ENCODE measurements at regions not wholly inside any gene's neighbourhood (a gene's known extent, or its start where the extent isn't known, plus 50 kb on each side); places are given as distances from the start of the nearest gene placed in this dataset.

DNA sequence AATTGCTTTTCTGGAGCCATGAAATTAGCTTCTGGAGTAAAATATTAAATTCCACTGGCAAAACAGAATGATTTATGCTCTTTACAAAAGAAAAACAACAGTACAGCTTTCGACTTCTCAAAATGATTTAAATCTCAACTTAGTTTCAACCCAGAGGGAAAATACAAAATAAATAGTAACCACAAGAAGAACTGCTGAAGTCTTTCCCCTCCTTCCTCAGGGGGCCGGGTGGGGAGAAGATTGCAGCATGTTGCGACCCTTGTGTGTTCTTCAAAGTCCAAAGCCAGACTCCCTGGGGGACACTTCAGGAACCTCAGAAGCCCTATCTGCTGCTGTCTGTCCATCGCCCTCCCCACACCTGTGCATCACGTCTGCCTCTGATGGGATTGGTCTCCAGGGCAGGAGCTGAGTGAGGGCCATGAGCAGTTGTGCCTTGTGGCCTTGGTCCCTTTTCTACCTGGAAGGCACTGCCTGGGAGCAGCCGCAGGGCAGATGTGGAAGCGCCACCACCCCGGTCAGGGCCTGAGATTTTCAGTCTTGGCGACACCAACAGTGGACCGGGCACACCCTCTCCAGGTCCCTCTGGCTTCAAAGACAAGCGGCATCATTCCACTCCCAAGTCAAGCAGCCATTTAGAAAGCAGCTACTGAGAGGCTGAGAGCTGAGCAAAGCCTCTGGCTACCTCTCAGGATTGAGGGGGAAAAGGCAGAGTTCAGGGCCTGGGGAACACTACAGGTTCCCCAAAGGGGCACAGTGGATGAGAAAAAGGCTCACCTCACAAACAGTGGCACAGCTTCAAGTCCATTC is 210.1 kb upstream of the RAB6C start:
- no peak for DNase-seq

- no peak for DNase-seq
These were observed 207.9 kb upstream of the RAB6C start for GRCh38 chr2:129771418-129772189.

DNA sequence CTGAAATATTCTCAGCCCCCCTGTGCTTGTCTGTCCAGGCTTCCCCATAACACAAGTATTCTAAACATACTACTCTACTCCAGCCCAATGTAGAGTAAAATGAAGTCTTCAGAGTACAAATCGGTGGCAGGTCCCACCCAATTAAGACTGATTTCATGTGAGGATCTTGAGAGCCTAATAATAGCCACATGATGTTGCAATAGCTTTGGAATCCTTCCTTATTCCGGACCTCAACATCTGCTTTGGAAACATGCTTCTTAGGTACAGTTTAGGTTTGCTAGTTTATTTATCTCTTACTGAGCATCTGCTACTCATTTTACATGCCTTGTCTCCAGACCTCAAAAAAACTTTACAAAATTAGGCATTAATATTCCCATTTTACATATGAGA is 207.3 kb upstream of the RAB6C start:
- no peak for DNase-seq

- no peak for DNase-seq
These were observed 203.4 kb upstream of the RAB6C start for GRCh38 chr2:129775952-129776653.

- DNase-seq = no peak
These were observed 202.3 kb upstream of the RAB6C start for GRCh38 chr2:129777146-129777545.

DNA sequence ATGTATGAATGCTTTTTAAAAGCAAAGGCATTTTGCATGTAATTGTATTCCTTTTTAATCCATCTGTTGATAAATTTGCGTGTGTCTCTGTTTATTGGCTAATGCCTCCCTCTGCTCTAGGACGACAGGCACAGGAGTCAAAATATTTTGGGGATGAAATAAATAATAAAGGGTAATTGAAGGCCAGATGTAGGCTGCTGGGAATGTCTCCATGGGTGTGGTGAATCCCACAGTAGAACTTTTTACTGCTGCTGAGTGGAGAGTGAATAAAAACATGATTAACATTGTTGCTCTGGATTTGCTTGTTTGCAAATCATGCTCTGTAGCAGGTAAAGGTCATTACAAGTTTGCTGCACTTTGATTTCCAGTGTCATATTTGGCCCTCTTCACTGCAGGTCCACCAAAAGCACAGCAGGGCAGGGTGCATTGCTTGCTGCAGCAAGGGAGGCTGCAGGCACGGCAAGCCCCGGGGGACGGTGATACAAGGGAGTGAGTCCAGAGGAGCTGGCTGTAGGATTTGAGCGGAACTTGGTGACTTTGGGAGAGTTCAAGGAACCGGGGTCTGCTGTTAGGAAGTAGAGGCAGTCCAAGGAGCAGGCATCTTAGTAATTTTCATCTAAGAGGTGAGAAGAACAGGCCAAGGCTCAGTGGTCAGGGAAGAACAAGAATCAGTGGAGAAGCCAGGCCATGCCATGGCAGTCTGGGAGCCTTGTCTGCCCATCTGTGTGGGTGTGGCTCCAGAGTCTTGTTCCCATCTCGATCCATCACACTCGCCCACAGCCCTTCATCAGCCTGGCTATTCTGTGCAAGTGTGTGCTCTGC is 201.5 kb upstream of the RAB6C start:
- no peak for DNase-seq

- DNase-seq = no peak
These were observed 200.9 kb upstream of the RAB6C start for GRCh38 chr2:129778584-129778877.

DNA sequence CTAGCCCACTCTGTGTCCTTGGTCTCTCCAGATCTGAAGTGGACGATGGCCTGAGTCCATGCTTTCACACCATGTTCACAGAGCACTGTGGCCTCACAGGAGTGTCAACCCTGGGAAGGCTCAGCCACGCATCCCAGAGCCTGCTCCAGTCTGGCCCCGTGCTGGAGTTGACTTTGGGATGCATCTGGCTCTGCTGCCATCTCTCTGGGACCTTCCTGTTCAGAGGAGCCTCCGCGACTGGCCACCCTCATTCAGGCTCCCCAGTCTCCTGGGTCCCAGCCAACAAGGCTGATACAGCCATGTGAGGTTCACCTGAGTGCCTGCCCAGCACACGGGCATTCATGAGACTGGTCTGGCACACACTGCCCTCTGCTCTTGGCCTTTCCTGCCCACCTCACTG is 199.7 kb upstream of the RAB6C start:
- DNase-seq = no peak

- DNase-seq = no peak
These were observed 198.9 kb upstream of the RAB6C start for GRCh38 chr2:129780316-129781270.

DNA sequence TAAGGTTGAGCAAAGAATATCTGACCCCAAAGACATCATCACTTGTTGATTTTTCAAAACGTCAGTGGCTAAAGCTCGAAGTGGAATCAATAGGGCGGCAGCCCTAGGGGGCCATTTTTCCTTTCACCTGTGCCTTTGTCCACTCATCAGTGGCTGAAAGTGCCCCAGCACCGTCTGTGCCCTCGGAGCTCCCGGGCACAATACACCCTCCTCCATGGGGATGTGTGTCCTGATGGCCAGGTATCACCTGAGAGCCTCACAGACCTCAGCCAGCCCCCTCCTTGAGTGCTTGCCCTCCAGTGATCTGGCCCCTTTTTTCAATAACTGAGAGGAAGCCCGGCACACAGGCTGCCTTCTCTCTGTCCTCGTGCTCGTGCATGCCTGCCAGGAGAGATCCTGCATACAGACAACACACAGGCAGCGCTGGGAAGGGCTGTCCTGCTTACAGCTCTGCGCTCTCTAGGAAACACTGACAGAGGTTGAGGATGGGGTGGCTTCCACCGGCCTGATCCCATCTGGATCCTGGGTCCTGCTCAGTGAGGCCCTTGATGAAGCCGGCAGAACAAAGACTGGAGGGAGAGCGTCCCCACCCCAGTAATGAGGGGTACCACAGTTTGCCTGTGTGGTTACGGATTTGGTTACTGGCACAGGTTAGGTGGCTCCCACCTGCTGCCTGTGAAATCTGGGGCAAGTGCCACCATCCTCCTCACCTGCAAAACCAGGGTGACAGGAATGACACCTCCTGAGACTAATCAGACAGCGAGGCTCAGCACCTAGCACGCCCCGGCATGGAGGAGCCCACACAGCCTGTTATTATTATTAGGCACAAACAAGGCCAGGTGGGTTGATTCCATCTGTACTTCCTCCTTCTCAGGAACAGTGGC is 197.5 kb upstream of the RAB6C start:
- no peak for DNase-seq

DNA sequence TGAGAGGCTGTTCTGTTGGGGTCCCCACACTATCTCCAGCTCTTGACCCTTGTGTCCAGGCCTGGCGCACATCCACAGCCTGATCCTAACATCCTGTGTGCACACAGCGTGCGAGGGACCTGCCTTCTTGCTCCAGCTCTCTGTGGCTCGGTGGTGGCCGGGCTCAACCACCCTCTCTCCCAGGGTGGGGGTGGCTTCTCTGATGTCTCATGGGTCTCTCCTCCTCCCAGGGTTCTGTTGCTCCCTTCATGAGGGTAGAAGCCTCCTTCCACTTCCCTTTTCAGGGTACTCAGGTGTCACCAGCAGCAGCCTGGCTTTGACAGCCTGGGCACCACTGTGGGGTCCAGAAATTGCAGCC is 196.9 kb upstream of the RAB6C start:
- no peak for DNase-seq

- no peak for DNase-seq
These were observed 195.0 kb upstream of the RAB6C start for GRCh38 chr2:129784486-129784885.

DNA sequence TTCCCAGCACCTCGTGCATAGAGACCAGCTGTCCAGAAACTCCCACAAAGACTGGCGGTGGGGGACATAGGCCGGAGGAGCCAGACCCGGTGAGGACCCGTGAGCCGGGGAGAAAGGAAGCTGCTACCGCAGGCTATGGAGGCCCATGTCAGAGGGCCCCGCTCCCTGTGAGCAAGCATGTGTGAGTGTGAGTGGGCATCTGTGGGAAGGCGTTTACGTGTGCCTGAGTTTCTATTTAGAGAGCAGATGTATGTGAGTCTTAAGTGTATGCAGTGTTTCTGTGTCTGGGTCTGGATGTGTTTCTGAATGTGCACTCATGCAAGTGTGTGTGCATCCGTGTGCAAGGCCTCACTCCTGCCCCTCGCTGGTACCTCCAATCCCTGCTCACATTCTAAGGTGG is 187.8 kb upstream of the RAB6C start:
- no peak for DNase-seq

DNA sequence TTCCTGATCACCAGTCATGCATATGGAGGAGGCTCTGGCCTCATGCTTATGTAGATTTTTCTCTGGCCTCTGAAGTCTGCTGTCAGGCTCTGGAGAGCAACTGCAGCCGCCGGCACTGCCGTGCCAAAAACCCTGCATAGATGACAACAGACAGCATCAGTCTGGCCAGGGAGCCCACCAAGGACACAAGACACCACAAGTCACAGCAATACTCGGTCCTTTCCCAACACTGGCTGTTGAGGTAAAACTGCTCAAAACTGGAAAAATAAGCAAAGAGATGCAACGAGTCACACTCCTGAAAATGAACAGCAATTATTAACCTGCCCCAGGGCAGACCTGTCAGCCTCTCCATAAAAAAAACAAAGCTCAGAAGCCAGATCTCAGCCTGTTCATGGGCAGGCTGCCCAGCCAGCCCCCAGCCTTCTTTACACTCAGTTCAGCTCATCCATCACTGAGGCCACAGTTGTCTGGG is 186.0 kb upstream of the RAB6C start:
- DNase-seq = no peak

- DNase-seq = no peak
These were observed 185.3 kb upstream of the RAB6C start for GRCh38 chr2:129794116-129794515.

GRCh38 chr2:129794540-129794939 is 184.9 kb upstream of the RAB6C start:
- DNase-seq = no peak

DNA sequence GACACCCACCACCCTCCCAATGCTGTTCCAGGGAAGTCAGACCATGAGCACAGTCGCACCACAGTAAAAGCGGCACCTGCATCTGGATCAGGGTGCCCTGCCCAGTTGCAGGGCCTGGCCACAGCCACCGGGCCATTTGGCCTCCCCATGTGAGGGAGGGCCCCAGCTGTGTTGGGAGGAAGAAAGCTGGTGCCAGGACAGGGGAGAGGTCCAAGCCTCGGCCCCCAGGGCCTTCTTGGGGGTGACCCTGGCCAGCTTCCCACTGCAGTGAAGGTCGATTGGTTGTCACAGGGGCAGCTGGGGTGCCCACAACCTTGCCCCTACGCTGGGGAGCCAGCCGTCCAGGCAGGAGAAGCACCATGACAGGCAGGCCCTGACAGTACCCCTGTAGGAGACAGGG is 183.2 kb upstream of the RAB6C start:
- no peak for DNase-seq

GRCh38 chr2:129796801-129797488 is 182.5 kb upstream of the RAB6C start:
- DNase-seq = no peak

- no peak for DNase-seq
These were observed 181.8 kb upstream of the RAB6C start for GRCh38 chr2:129797489-129798300.

GRCh38 chr2:129798301-129798581 is 181.2 kb upstream of the RAB6C start:
- no peak for DNase-seq

All from stimulated activated CD4-positive, alpha-beta T cell treated with anti-CD3 and anti-CD28 coated beads, Interleukin-12 subunit alpha, Interleukin-12 subunit beta, amount 100 ng/mL, for 4 hours (primary cell).